Endothelial cell of umbilical vein (primary cell): ENCODE measurements at regions not wholly inside any gene's neighbourhood (a gene's known extent, or its start where the extent isn't known, plus 50 kb on each side); places are given as distances from the start of the nearest gene placed in this dataset.

Experiments used
- BruUV-seq: library from RNA; stranded (reverse); fragments of 400-500 nt; replicated peaks from 2 replicates; lab custom pipeline; 2021; lab: Mats Ljungman, UMichigan
- CTCF ChIA-PET: fragments of 300-600, 350-600 bp; sonication (Branson Sonifier 250); formaldehyde crosslinking; loops from one replicate; lab custom pipeline; 2021; ENCODE audit warnings: antibody characterized with exemption, inconsistent platforms; lab: Charles Lee
- POLR2A ChIA-PET: fragments of 300-600, 350-600 bp; sonication (Branson Sonifier 250); formaldehyde crosslinking; loops from one replicate; lab custom pipeline; 2021; ENCODE audit warnings: antibody characterized with exemption, inconsistent platforms; lab: Charles Lee
- DNase-seq: peaks from one replicate; pipeline ENCODE4 v3.0.0-alpha.2; 2011; ENCODE audit warnings: low read depth, low spot score
- FAIRE-seq: peaks from 2 replicates; lab custom pipeline; 2011; peaks lifted over from hg19 to GRCh38; lab: Jason Lieb, UNC
- H2AFZ ChIP-seq: 2 replicates; pipeline ENCODE4 v1.6.0; 2012; ENCODE audit warnings: low read depth, low read length, control low read depth, inconsistent platforms
- H3K27ac ChIP-seq: 2 replicates; pipeline ENCODE4 v1.5.1; 2011; ENCODE audit warnings: low read depth, mild to moderate bottlenecking, control low read depth, low read length, moderate library complexity; ENCODE audit not compliant: insufficient read depth
- H3K27me3 ChIP-seq, 2 experiments: 2 replicates each; pipeline versions ENCODE4 v1.6.0 to v1.6.1; 2011; ENCODE audit warnings: low read length in 2 of 2, mixed read lengths in 1 of 2; ENCODE audit not compliant: control insufficient read depth in 2 of 2, insufficient read depth in 2 of 2
- H3K36me3 ChIP-seq, 2 experiments: 2 replicates in 1 of 2; 3 replicates in 1 of 2; pipeline ENCODE4 v1.5.1; 2011; ENCODE audit warnings: low read length in 2 of 2, mild to moderate bottlenecking in 1 of 2, moderate library complexity in 1 of 2; ENCODE audit not compliant: control insufficient read depth in 2 of 2, insufficient read depth in 2 of 2; ENCODE audit errors: extremely low read depth in 1 of 2
- H3K4me1 ChIP-seq: 3 replicates; pipeline ENCODE4 v1.5.1; 2011; ENCODE audit warnings: mild to moderate bottlenecking, low read length; ENCODE audit not compliant: control insufficient read depth, insufficient read depth; ENCODE audit errors: extremely low read depth
- H3K4me2 ChIP-seq: 2 replicates; pipeline ENCODE4 v1.6.1; 2011; ENCODE audit warnings: low read length, control low read depth, mixed read lengths; ENCODE audit not compliant: insufficient read depth
- H3K4me3 ChIP-seq, 3 experiments: fragments of 200-600 bp in 1 of 3; sonication (generic), shearing (Covaris generic) in 1 of 3; replicated peaks in 1 of 3; 2 replicates each; pipeline ENCODE4 v1.5.1; 2011 to 2016; ENCODE audit warnings: control low read depth in 3 of 3, low read length in 3 of 3, mild to moderate bottlenecking in 2 of 3, inconsistent platforms in 1 of 3, low read depth in 1 of 3, moderate library complexity in 1 of 3; ENCODE audit not compliant: insufficient read depth in 1 of 3
- H3K79me2 ChIP-seq: 2 replicates; pipeline ENCODE4 v1.6.0; 2012; ENCODE audit warnings: low read length, inconsistent platforms; ENCODE audit not compliant: control insufficient read depth, insufficient read depth
- H3K9ac ChIP-seq: replicated peaks from 2 replicates; pipeline ENCODE3; 2011; ENCODE audit warnings: low read length, control low read depth; ENCODE audit not compliant: insufficient read depth; ENCODE audit errors: extremely low read depth
- H3K9me1 ChIP-seq: replicated peaks from 3 replicates; pipeline ENCODE4 v1.6.0; 2011; ENCODE audit warnings: mild to moderate bottlenecking, low read length; ENCODE audit not compliant: control insufficient read depth, insufficient read depth; ENCODE audit errors: extremely low read depth
- H3K9me3 ChIP-seq: replicated peaks from 2 replicates; pipeline ENCODE4 v1.5.1; 2012; ENCODE audit warnings: low read length, inconsistent platforms; ENCODE audit not compliant: control insufficient read depth, insufficient read depth
- H4K20me1 ChIP-seq: replicated peaks from 2 replicates; pipeline ENCODE3; 2011; ENCODE audit warnings: mild to moderate bottlenecking, low read length; ENCODE audit not compliant: control insufficient read depth, insufficient read depth; ENCODE audit errors: extremely low read depth
- EZH2 ChIP-seq: IDR thresholded peaks from 2 replicates; pipeline ENCODE4 v1.6.1; 2012; ENCODE audit warnings: borderline replicate concordance, low read depth, mild to moderate bottlenecking, moderate library complexity, low read length, inconsistent platforms; ENCODE audit not compliant: severe bottlenecking
- FOS ChIP-seq: IDR thresholded peaks from 2 replicates; pipeline ENCODE4 v1.6.1; 2011; ENCODE audit warnings: mild to moderate bottlenecking, low read length, moderate library complexity, borderline replicate concordance; ENCODE audit not compliant: insufficient read depth
- GATA2 ChIP-seq: IDR thresholded peaks from 2 replicates; pipeline ENCODE4 v1.7.0; 2011; ENCODE audit warnings: low read depth, mild to moderate bottlenecking, moderate library complexity, mixed read lengths, low read length; ENCODE audit not compliant: insufficient read length, insufficient read depth
- JUN ChIP-seq: IDR thresholded peaks from 2 replicates; pipeline ENCODE4 v1.6.1; 2011; ENCODE audit warnings: borderline replicate concordance, low read depth; ENCODE audit not compliant: insufficient read length, insufficient read depth
- MYC ChIP-seq: IDR thresholded peaks from one replicate; pipeline ENCODE4 v1.6.1; 2011; ENCODE audit warnings: mild to moderate bottlenecking, low read depth, low read length
- POLR2A ChIP-seq: IDR thresholded peaks from 2 replicates; pipeline ENCODE4 v1.6.1; 2012; ENCODE audit warnings: low read depth, mild to moderate bottlenecking, control low read depth, low read length
- POLR2AphosphoS5 ChIP-seq: IDR thresholded peaks from 2 replicates; pipeline ENCODE4 v1.6.1; 2012; ENCODE audit warnings: low read depth, mild to moderate bottlenecking, control low read depth, low read length, moderate library complexity; ENCODE audit not compliant: insufficient read depth
- dilution Hi-C: fragments of 300-500 bp; cut with MboI; formaldehyde crosslinking; loops from one replicate; pipeline ENCODE4 v1.15.0; 2019; ENCODE audit warnings: low sequenced_read_pairs; ENCODE audit not compliant: extremely low pct_ligation_motif_present
- intact Hi-C: fragments of 100-400 bp; cut with micrococcal nuclease; formaldehyde crosslinking; loops from one replicate; pipeline ENCODE4 v1.10.0; 2022
- TF ChIP-seq, protein P1 (sequence below), 2 donors: IDR thresholded peaks; 1 replicate in 1 of 2; 2 replicates in 1 of 2; pipeline ENCODE4 v1.5.1; 2011; ENCODE audit warnings: low read length in 2 of 2, mild to moderate bottlenecking in 2 of 2, moderate library complexity in 2 of 2, control low read depth in 1 of 2, inconsistent platforms in 1 of 2, low read depth in 1 of 2; ENCODE audit not compliant: insufficient read depth in 1 of 2; ENCODE audit errors: extremely low read depth in 1 of 2
- TF ChIP-seq, protein P2 (sequence below): IDR thresholded peaks from 2 replicates; pipeline ENCODE4 v1.6.1; 2011; ENCODE audit not compliant: insufficient read depth, insufficient read length

DNA sequence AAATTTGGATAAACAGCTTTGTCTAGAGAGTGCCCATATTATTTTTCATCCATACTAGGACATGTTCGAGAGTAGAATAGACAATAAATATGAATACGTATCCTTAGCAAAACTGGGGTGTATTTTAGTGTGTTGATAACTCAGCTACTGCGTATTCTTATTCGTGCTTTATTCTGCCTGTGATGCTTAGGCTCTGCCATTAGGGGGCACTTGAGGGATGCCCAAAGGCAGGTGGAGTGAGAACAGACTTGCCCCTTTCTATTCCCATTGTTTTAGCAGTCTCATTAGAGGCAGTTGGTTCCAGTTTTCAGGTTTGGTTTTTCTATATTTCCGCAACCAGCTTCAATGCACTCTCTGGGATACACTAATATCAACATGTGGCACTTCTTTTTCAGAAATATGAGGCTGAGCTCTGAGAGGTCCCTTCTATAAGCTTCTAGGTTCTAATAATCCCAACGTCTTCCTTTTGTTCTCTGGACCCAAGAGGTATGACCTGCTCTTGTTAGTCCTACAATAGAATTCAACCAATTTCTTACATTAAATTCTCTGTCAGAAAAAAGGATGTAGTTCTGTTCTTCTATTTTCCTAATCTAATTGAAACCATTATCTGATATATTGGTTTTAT lies 985.7 kb upstream of the FBXO33 start:
- no peaks in the 10 kb centered on the region for H3K27me3 ChIP-seq
- H3K36me3 ChIP-seq: no peaks in the 10 kb centered on the region
- dilution Hi-C loops (no loop called here), intact Hi-C loops (no loop called here)
- no peak overlapping the region for H3K4me3 ChIP-seq
- BruUV-seq: no TSS peak
- TF ChIP-seq, protein P1, sequence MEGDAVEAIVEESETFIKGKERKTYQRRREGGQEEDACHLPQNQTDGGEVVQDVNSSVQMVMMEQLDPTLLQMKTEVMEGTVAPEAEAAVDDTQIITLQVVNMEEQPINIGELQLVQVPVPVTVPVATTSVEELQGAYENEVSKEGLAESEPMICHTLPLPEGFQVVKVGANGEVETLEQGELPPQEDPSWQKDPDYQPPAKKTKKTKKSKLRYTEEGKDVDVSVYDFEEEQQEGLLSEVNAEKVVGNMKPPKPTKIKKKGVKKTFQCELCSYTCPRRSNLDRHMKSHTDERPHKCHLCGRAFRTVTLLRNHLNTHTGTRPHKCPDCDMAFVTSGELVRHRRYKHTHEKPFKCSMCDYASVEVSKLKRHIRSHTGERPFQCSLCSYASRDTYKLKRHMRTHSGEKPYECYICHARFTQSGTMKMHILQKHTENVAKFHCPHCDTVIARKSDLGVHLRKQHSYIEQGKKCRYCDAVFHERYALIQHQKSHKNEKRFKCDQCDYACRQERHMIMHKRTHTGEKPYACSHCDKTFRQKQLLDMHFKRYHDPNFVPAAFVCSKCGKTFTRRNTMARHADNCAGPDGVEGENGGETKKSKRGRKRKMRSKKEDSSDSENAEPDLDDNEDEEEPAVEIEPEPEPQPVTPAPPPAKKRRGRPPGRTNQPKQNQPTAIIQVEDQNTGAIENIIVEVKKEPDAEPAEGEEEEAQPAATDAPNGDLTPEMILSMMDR (IDR thresholded peaks at IDR 0.05; ENCODE audit: extremely low read depth in 1 of 2, insufficient read depth in 1 of 2, low read depth in 1 of 2, low read length in 2 of 2): peak in 1 of 2 donors; percentile 21
- no peak for TF ChIP-seq FOS
- H3K79me2 ChIP-seq: no peaks in the 10 kb centered on the region
- H3K9me3 ChIP-seq: no peaks in the 10 kb centered on the region
- ChIA-PET POLR2A (no interaction called here), CTCF (no interaction called here)
- no peak for DNase-seq
- H3K9me1 ChIP-seq: no peaks in the 10 kb centered on the region
- no peaks in the 10 kb centered on the region for H4K20me1 ChIP-seq
- H3K9ac ChIP-seq: no peak overlapping the region
- no peak overlapping the region for H3K27ac ChIP-seq
- H3K4me1 ChIP-seq: no peaks in the 10 kb centered on the region
- no peak for FAIRE-seq
- no peak overlapping the region for H2AFZ ChIP-seq
- H3K4me2 ChIP-seq: no peak overlapping the region

DNA sequence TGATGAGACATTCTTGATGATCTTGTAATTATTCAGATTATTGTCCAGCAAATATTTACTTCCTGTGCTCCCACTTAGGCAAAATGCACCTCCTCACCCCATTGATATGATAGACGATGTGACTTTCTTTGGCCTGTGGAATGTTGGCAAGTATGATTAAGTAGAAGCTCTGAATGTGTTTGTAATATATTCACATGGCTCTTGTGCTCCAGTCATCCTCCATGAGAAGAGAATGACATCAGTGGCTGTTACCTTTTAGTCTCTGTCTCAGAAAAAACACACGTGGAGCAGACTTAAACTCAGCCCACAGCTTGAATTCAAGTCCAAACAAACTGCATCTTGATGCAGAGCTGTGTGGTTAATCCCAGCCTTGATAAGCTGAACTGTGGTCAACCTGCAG lies 984.3 kb upstream of the FBXO33 start:
- H3K4me2 ChIP-seq: no peak overlapping the region
- dilution Hi-C loops: no loop called here
- no peaks in the 10 kb centered on the region for H3K9me1 ChIP-seq
- no peak overlapping the region for H3K4me3 ChIP-seq
- no peak overlapping the region for H3K9ac ChIP-seq
- no peak overlapping the region for H3K27ac ChIP-seq
- DNase-seq (no peak), FAIRE-seq (no peak)
- TF ChIP-seq POLR2A (no peak), FOS (no peak), POLR2AphosphoS5 (no peak), MYC (no peak), JUN (no peak), EZH2 (no peak), GATA2 (no peak)
- TF ChIP-seq, protein P1 (IDR thresholded peaks at IDR 0.05; ENCODE audit: extremely low read depth in 1 of 2, insufficient read depth in 1 of 2, low read depth in 1 of 2, low read length in 2 of 2): no peak
- TF ChIP-seq, protein P2, sequence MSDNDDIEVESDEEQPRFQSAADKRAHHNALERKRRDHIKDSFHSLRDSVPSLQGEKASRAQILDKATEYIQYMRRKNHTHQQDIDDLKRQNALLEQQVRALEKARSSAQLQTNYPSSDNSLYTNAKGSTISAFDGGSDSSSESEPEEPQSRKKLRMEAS: no peak
- H3K27me3 ChIP-seq: no peaks in the 10 kb centered on the region
- no peaks in the 10 kb centered on the region for H4K20me1 ChIP-seq
- H3K4me1 ChIP-seq: no peaks in the 10 kb centered on the region
- no peaks in the 10 kb centered on the region for H3K9me3 ChIP-seq
- no peaks in the 10 kb centered on the region for H3K79me2 ChIP-seq
- no TSS peak for BruUV-seq
- CTCF ChIA-PET: no interaction called here
- H3K36me3 ChIP-seq: no peaks in the 10 kb centered on the region
- H2AFZ ChIP-seq: no peak overlapping the region
- POLR2A ChIA-PET: no interaction called here
- intact Hi-C loops: no loop called here
